NCI-H2196 treated with DMSO at 0.1 percent for 48 hours (cell line): ENCODE measurements at regions not wholly inside any gene's neighbourhood (a gene's known extent, or its start where the extent isn't known, plus 50 kb on each side); places are given as distances from the start of the nearest gene placed in this dataset.

Source experiments
- DNase-seq: peaks from one replicate; lab custom pipeline; 2025; ENCODE audit not compliant: unreplicated experiment; lab: John Stamatoyannopoulos, UW

GRCh38 chr7:136078630-136079029 is 101.5 kb upstream of the MTPN start:
- DNase-seq = no peak

GRCh38 chr7:136076954-136077353 is 99.8 kb upstream of the MTPN start:
- DNase-seq = no peak

- no peak for DNase-seq
Measured at GRCh38 chr7:136074843-136075242, 97.7 kb upstream of the MTPN start.

- no peak for DNase-seq
Measured at GRCh38 chr7:136072447-136072846, 95.3 kb upstream of the MTPN start.

- DNase-seq = no peak
Measured at GRCh38 chr7:136070736-136071505, 93.8 kb upstream of the MTPN start.

- DNase-seq = no peak
Measured at GRCh38 chr7:136069840-136070529, 92.8 kb upstream of the MTPN start.

- DNase-seq = no peak
Measured at GRCh38 chr7:136067277-136067676, 90.1 kb upstream of the MTPN start.

GRCh38 chr7:136066304-136067143 is 89.4 kb upstream of the MTPN start:
- DNase-seq = no peak

- DNase-seq = no peak
Measured at GRCh38 chr7:136064627-136065237, 87.6 kb upstream of the MTPN start.

GRCh38 chr7:136064081-136064480 is 86.9 kb upstream of the MTPN start:
- DNase-seq = no peak

- no peak for DNase-seq
Measured at GRCh38 chr7:136063326-136063666, 86.1 kb upstream of the MTPN start.

- DNase-seq = no peak
Measured at GRCh38 chr7:136062625-136063325, 85.6 kb upstream of the MTPN start.

- no peak for DNase-seq
Measured at GRCh38 chr7:136061433-136061832, 84.3 kb upstream of the MTPN start.

- DNase-seq = no peak
Measured at GRCh38 chr7:136058546-136058945, 81.4 kb upstream of the MTPN start.

GRCh38 chr7:136057509-136057908 is 80.3 kb upstream of the MTPN start:
- DNase-seq = no peak

- DNase-seq = no peak
Measured at GRCh38 chr7:136056651-136057231, 79.6 kb upstream of the MTPN start.

GRCh38 chr7:136055266-136055665 is 78.1 kb upstream of the MTPN start:
- DNase-seq = no peak

GRCh38 chr7:136053689-136054485 is 76.7 kb upstream of the MTPN start:
- no peak for DNase-seq

GRCh38 chr7:136051203-136051928 is 74.2 kb upstream of the MTPN start:
- DNase-seq = no peak
